HG03060 (cell line): ENCODE measurements at regions not wholly inside any gene's neighbourhood (a gene's known extent, or its start where the extent isn't known, plus 50 kb on each side); places are given as distances from the start of the nearest gene placed in this dataset.
A peak's percentile ranks its signal among the peaks of the same experiment; 100 is the strongest.
"Not testable (repeated sequence)": the region's sequence is repeated elsewhere in the genome, so short reads cannot be mapped to it uniquely, and the experiment has no call there.

Experiments used
- ATAC-seq: cut with Tn5 transposase; IDR thresholded peaks from one replicate; pipeline ENCODE4 v1.9.1; 2021; ENCODE audit warnings: low read depth, moderate number of reproducible peaks; ENCODE audit not compliant: unreplicated experiment

DNA sequence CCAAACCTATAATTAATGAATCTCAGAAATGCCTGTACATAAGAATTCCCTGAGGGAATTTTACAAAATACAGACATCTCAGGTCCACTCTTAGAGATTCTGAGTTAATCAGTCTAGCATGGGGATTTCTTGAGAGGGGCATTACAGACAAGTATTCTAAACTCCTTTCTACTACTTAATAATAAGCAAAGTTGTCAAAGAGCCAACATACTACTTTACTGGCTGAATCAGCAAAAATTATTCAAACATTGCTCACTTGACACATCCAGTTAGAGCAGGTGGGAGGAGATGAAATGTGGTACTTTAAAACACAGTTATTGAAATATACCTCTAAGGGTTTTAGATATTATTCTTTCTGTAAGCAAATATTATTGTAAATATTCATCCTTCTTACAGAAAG lies 1164.7 kb downstream of the CDY2B start:
- ATAC-seq = no peak

DNA sequence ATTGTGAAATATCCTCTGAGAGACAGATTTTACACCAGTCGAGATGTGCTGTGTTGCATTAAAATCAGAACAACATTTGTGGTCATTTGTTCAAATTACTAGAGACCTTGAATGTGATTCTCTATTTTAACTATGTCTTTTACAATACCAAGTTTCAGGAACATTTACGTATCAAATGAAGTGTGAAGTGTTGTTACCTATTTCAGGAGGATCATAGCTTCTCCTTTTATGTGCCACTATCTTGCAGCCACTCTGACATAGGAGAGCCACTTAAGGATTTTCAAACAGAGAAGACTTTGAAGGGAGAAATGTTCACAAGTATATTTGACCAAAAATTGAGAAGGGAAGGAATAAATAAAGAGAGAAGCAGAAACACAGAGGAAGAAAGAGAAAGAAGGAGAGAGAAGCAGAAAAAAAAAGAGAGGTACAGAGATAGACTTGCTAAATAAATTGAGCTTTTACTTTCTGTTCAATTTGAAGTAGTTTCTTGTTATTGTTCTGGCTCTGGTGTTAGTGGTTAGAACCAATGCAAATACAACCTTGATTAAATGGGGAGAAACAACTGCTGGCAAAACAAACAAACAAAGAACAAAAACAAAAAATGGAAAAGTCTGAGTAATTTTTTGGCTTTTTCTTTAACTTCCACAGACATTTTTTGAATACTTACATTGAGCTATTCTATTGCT lies 1206.8 kb downstream of the CDY2B start:
- no peak for ATAC-seq

DNA sequence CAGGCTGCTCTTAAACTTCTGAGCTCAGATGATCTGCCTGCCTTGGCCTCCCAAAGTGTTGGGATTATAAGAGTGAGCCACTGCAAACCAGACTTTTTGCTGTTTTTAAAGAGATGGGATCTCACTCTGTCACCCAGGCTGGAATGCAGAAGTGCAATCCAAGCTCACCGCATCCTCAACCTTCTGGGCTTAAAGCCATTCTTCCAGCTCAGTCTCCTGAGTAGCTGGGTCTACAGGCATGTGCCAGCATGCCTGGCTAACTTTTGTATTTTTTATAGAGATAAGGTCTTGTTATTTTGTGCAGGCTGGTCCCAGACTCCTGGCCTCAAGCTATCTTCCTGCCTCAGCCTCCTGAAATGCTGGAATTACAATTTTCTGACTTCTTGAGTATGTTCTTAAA lies 1211.6 kb downstream of the CDY2B start:
- ATAC-seq = no peak

DNA sequence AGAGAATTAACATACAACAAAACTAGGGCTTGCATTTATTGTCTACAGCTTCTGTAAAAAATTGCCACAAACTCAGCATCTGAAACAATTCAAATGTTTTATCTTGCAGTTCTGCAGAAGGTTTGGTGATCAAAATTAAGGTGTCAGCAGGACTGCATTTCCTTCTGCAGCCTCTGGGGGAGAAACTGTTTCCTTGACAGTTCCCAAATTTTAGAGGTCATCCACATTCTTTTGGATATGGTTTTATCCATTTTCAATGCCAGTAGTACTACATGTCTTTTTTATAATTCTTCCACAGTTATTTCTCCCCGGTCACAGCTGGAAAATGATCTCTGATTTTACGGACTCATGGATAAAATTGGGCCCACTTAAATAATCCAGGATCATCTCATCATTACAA lies 1217.3 kb downstream of the CDY2B start:
- no peak for ATAC-seq

DNA sequence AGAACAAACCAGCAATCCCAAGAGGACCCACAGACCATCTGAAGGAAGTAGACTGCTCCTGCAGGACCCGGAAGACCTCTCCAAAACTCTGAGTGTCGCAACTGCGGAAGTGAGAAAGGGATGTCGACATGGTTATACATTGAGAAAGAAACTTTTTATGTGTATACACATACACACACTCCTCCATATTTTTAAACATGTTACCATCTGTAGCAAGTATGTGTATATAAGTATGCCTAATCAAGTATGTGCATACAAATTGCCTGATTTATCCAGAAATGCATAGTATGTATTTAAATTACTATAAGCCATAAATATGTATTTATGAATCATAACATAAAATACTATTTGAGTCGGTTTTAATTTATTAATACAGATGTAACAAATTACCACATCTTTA lies 1220.7 kb downstream of the CDY2B start:
- no peak for ATAC-seq

- no peak for ATAC-seq
Observed at GRCh38 chrY:16653971-16654370, 1226.0 kb downstream of the CDY2B start.

GRCh38 chrY:16645991-16646390 lies 1234.0 kb downstream of the CDY2B start:
- ATAC-seq = no peak

- ATAC-seq = no peak
Observed at GRCh38 chrY:16645449-16645848, 1234.6 kb downstream of the CDY2B start.

- ATAC-seq = peak; percentile 45
Observed at GRCh38 chrY:16644270-16644800, 1235.7 kb downstream of the CDY2B start.

GRCh38 chrY:16639777-16640176 lies 1240.2 kb downstream of the CDY2B start:
- ATAC-seq = no peak

- ATAC-seq = not testable (repeated sequence)
Observed at GRCh38 chrY:16638743-16639142, 1241.3 kb downstream of the CDY2B start.

DNA sequence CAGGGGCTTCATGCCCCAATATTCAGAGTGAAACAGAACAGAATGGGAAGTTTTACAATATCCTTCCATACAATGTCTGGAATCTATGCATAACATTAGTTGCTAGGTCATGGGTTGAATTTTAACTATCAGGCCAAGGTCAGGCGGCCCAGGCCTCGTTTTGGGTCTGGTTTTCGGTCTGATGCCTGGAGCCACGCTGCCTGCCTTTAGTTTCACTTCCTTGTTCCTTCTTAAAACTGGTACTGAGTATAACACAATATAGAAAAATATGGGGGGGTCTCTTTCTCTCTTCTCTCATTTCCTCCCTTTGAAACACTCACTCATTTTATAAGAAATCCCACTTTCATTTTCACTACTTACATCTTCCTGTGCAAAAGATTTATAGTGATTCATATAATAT lies 1243.8 kb downstream of the CDY2B start:
- peak; percentile 97 for ATAC-seq

GRCh38 chrY:16629146-16629545 lies 1250.9 kb downstream of the CDY2B start:
- ATAC-seq = no peak

GRCh38 chrY:16627122-16627521 lies 1252.9 kb downstream of the CDY2B start:
- ATAC-seq = no peak

DNA sequence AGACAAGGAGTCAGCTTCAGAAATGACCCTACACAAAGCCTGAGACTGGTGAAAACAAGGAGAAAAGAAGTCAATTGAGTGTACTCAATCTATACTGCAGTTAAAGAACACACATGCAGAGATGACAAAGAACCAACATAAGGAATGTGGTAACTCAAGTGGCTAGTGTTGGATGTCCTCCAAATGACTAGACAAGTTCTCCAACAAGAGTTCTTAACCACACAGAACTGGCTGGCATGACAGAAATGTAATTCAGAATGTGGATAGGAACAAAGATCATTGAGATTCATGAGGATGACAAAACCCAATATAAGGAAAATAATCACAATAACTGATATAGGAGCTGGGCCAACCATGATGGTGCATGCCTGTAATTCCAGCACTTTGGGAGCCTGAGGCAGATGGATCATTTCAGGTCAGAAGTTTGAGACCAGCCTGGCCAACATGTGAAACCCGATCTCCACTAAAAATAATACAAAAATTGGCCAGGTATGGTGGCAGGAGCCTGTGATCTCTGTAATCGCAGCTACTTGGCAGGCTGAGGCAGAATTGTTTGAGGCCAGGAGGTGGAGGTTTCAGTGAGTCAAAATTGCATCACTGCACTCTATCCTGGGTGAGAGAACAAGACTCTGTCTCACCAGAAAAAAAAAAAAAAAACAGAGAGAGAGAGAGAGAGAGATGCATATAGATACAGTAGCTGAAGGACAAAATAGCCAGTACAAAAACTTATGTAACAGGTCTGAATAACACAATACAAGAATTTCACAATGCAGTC lies 1263.6 kb downstream of the CDY2B start:
- ATAC-seq = no peak

GRCh38 chrY:16608679-16609078 lies 1271.3 kb downstream of the CDY2B start:
- ATAC-seq = no peak

DNA sequence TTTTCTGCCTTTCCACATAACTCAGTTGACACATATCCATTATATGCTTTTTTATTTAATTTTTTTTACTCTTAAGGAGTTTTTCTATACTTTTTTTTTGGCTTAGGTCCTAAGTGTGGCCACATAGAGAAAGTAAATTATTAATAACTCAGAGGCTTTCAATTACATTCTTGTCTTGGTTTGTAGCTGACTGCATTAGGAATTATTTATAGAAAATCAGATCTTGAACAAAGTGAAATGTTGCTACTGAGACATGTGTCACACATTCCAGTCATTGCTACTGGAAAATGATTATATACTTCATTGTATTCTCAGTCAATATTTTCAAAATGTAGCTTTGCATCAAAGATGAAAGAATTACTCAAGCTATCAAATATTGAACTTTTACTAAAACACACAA lies 1277.9 kb downstream of the CDY2B start:
- no peak for ATAC-seq

DNA sequence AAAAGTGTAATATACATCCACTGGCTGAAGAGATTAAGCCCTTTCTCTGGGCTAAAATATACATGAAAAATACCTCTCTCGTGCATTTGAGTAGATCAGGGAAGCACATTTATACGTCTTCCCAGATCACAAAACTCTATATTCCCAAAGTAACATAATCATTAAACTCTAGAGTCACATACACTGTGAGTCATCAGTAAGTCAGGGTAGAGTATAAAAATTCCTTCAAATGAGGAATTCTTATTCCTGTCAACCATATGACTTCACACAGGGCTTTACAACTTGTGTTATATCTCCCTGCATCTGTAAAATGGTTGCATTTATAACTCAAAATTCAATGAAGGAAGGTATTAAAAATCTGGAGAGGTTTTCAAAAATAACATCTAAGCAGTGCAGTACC lies 1278.4 kb downstream of the CDY2B start:
- no peak for ATAC-seq

GRCh38 chrY:16572061-16572460 lies 1308.0 kb downstream of the CDY2B start:
- ATAC-seq = no peak

- ATAC-seq = peak; percentile 47
Observed at GRCh38 chrY:16562491-16562890, 1317.5 kb downstream of the CDY2B start.

- ATAC-seq = no peak
Observed at GRCh38 chrY:16522021-16522420, 1358.0 kb downstream of the CDY2B start.

GRCh38 chrY:16502733-16503214 lies 1377.2 kb downstream of the CDY2B start:
- no peak for ATAC-seq
